GM13977 (cell line): ENCODE measurements at regions not wholly inside any gene's neighbourhood (a gene's known extent, or its start where the extent isn't known, plus 50 kb on each side); places are given as distances from the start of the nearest gene placed in this dataset.

Source experiments
- DNase-seq: peaks from one replicate; pipeline ENCODE4 v3.0.0; 2012; ENCODE audit warnings: low spot score
- CTCF ChIP-seq: IDR thresholded peaks from 2 replicates; pipeline ENCODE4 v1.5.1; 2012; ENCODE audit warnings: mild to moderate bottlenecking, control low read depth; ENCODE audit not compliant: insufficient read depth; ENCODE audit errors: extremely low read depth, missing control alignments
- in situ Hi-C: fragments of 300-500 bp; cut with MboI; formaldehyde crosslinking; loops from one replicate; pipeline ENCODE4 v1.12.0; 2022; ENCODE audit warnings: low sequenced_read_pairs, low pct_unique_long_range_greater_than_20kb, mixed read lengths, inconsistent platforms; ENCODE audit not compliant: unreplicated experiment

GRCh38 chr7:29754874-29755490 is 51.3 kb upstream of the WIPF3 start:
- TF ChIP-seq CTCF, result no peak
- in situ Hi-C loops, result loop anchor here (25.0 kb wide), 1 partner anchor 307 kb away; no protein-coding TSS in a partner anchor
- DNase-seq, result no peak
